Mesodermal cell (in vitro differentiated cells): ENCODE measurements at regions not wholly inside any gene's neighbourhood (a gene's known extent, or its start where the extent isn't known, plus 50 kb on each side); places are given as distances from the start of the nearest gene placed in this dataset.
"Not testable (repeated sequence)": the region's sequence is repeated elsewhere in the genome, so short reads cannot be mapped to it uniquely, and the experiment has no call there.

Source experiments
- H3K27ac ChIP-seq: 2 replicates; pipeline ENCODE4 v1.7.0; 2013; ENCODE audit warnings: mild to moderate bottlenecking, low read depth, low read length, moderate library complexity; ENCODE audit not compliant: severe bottlenecking
- H3K36me3 ChIP-seq: 2 replicates; pipeline ENCODE4 v1.7.1; 2013; ENCODE audit warnings: mild to moderate bottlenecking, low read length, moderate library complexity; ENCODE audit not compliant: control insufficient read depth, insufficient read depth
- H3K4me1 ChIP-seq: one replicate; pipeline ENCODE4 v1.7.1; 2013; ENCODE audit warnings: mild to moderate bottlenecking, low read length; ENCODE audit not compliant: insufficient read depth, control insufficient read depth, poor library complexity, severe bottlenecking
- H3K4me3 ChIP-seq: 2 replicates; pipeline ENCODE4 v1.7.0; 2013; ENCODE audit warnings: low read length, control low read depth, mild to moderate bottlenecking; ENCODE audit not compliant: insufficient read depth, poor library complexity, severe bottlenecking; ENCODE audit errors: extremely low read depth
- H3K9me3 ChIP-seq: 2 replicates; pipeline ENCODE4 v1.7.1; 2013; ENCODE audit warnings: mild to moderate bottlenecking, low read length, moderate library complexity; ENCODE audit not compliant: control insufficient read depth
- WGBS, 2 experiments: methylation state at CpG; one replicate each; pipeline ENCODE4 v1.1.5; 2013; ENCODE audit warnings: missing lambda C conversion rate in 2 of 2; ENCODE audit not compliant: insufficient coverage in 2 of 2; 5-methylcytosine and 5-hydroxymethylcytosine counted together

- Histone ChIP-seq H3K4me3 (no peak overlapping the region), H3K36me3 (no peaks in the 10 kb centered on the region), H3K9me3 (no peaks in the 10 kb centered on the region), H3K4me1 (peaks cover 4% of the 10 kb centered on the region), H3K27ac (no peak overlapping the region)
- 80 to 100% methylated on average over 1 of the region's 5 CpGs for WGBS, 2 experiments
Measured at GRCh38 chr4:156377036-156377710, 423.5 kb upstream of the CTSO start.

- no peak overlapping the region for H3K27ac ChIP-seq
- H3K36me3 ChIP-seq: no peaks in the 10 kb centered on the region
- H3K9me3 ChIP-seq: no peaks in the 10 kb centered on the region
- H3K4me1 ChIP-seq: peaks cover 4% of the 10 kb centered on the region
- H3K4me3 ChIP-seq: no peak overlapping the region
Measured at GRCh38 chr4:156374894-156375293, 421.2 kb upstream of the CTSO start.

GRCh38 chr4:156374069-156374468 lies 420.4 kb upstream of the CTSO start:
- Histone ChIP-seq H3K4me3 (no peak overlapping the region), H3K36me3 (no peaks in the 10 kb centered on the region), H3K9me3 (no peaks in the 10 kb centered on the region), H3K4me1 (peaks cover 4% of the 10 kb centered on the region), H3K27ac (no peak overlapping the region)
- WGBS, 2 experiments: no CpG with 5 or more reads among the region's 2 CpGs

- H3K36me3 ChIP-seq, H3K4me1 ChIP-seq, H3K27ac ChIP-seq, H3K4me3 ChIP-seq, H3K9me3 ChIP-seq: not testable (repeated sequence)
- WGBS, 2 experiments: 74% methylated on average over 9 of the region's 13 CpGs; no CpG with 5 or more reads in 1 of the 2 experiments
Measured at GRCh38 chr4:156367502-156367901, 413.8 kb upstream of the CTSO start.

- Histone ChIP-seq H3K4me3 (no peak overlapping the region), H3K36me3 (no peaks in the 10 kb centered on the region), H3K4me1 (no peaks in the 10 kb centered on the region), H3K27ac (no peak overlapping the region), H3K9me3 (no peaks in the 10 kb centered on the region)
- no CpG with 5 or more reads among the region's 2 CpGs for WGBS, 2 experiments
Measured at GRCh38 chr4:156362581-156362980, 408.9 kb upstream of the CTSO start.

GRCh38 chr4:156347412-156348075 lies 393.9 kb upstream of the CTSO start:
- peaks cover 22% of the 10 kb centered on the region for H3K4me1 ChIP-seq
- H3K9me3 ChIP-seq: no peaks in the 10 kb centered on the region
- H3K27ac ChIP-seq: peak overlapping the region; percentile 93
- H3K36me3 ChIP-seq: no peaks in the 10 kb centered on the region
- H3K4me3 ChIP-seq: no peak overlapping the region

GRCh38 chr4:156346959-156347385 lies 393.3 kb upstream of the CTSO start:
- no peak overlapping the region for H3K4me3 ChIP-seq
- peak overlapping the region; percentile 93 for H3K27ac ChIP-seq
- no peaks in the 10 kb centered on the region for H3K36me3 ChIP-seq
- peaks cover 22% of the 10 kb centered on the region for H3K4me1 ChIP-seq
- H3K9me3 ChIP-seq: no peaks in the 10 kb centered on the region

- Histone ChIP-seq H3K9me3 (no peaks in the 10 kb centered on the region), H3K4me1 (peaks cover 22% of the 10 kb centered on the region), H3K27ac (no peak overlapping the region), H3K36me3 (no peaks in the 10 kb centered on the region), H3K4me3 (no peak overlapping the region)
- 60% methylated on average over 1 of the region's 1 CpG; no CpG with 5 or more reads in 1 of the 2 experiments for WGBS, 2 experiments
Measured at GRCh38 chr4:156344397-156344796, 390.7 kb upstream of the CTSO start.

GRCh38 chr4:156336511-156336910 lies 382.8 kb upstream of the CTSO start:
- Histone ChIP-seq H3K36me3 (no peaks in the 10 kb centered on the region), H3K4me1 (peaks cover 4% of the 10 kb centered on the region), H3K27ac (no peak overlapping the region), H3K4me3 (no peak overlapping the region), H3K9me3 (no peaks in the 10 kb centered on the region)
- 50 to 79% methylated on average over 1 of the region's 1 CpG for WGBS, 2 experiments

GRCh38 chr4:156335721-156336120 lies 382.1 kb upstream of the CTSO start:
- peaks cover 4% of the 10 kb centered on the region for H3K4me1 ChIP-seq
- no CpG with 5 or more reads among the region's 1 CpG for WGBS, 2 experiments
- H3K9me3 ChIP-seq: no peaks in the 10 kb centered on the region
- H3K36me3 ChIP-seq: no peaks in the 10 kb centered on the region
- no peak overlapping the region for H3K4me3 ChIP-seq
- no peak overlapping the region for H3K27ac ChIP-seq

- Histone ChIP-seq H3K9me3 (no peaks in the 10 kb centered on the region), H3K4me1 (peaks cover 10% of the 10 kb centered on the region), H3K4me3 (no peak overlapping the region), H3K36me3 (no peaks in the 10 kb centered on the region), H3K27ac (no peak overlapping the region)
- 87% methylated on average over 3 of the region's 7 CpGs; no CpG with 5 or more reads in 1 of the 2 experiments for WGBS, 2 experiments
Measured at GRCh38 chr4:156330436-156331031, 376.9 kb upstream of the CTSO start.
